Transverse colon (tissue), 4 donors: ENCODE measurements at regions not wholly inside any gene's neighbourhood (a gene's known extent, or its start where the extent isn't known, plus 50 kb on each side); places are given as distances from the start of the nearest gene placed in this dataset.

Experiments
- POLR2AphosphoS5 ChIP-seq, 3 donors: sonication (generic); formaldehyde crosslinking; IDR thresholded peaks; one replicate each; pipeline ENCODE4 v1.6.1; 2016; ENCODE audit warnings: antibody characterized with exemption in 3 of 3
- TF ChIP-seq, protein P1 (sequence below), 5 experiments: fragments of 200-600 bp in 3 of 5; fragments of 450-650 bp in 2 of 5; sonication (generic) in 3 of 5; IDR thresholded peaks; 1 replicate in 2 of 5; 2 replicates in 3 of 5; pipeline ENCODE4 v1.5.1; 2016 to 2017; ENCODE audit warnings: antibody characterized with exemption in 5 of 5, inconsistent platforms in 3 of 5, mild to moderate bottlenecking in 2 of 5, moderate library complexity in 1 of 5

- TF ChIP-seq, protein P1, sequence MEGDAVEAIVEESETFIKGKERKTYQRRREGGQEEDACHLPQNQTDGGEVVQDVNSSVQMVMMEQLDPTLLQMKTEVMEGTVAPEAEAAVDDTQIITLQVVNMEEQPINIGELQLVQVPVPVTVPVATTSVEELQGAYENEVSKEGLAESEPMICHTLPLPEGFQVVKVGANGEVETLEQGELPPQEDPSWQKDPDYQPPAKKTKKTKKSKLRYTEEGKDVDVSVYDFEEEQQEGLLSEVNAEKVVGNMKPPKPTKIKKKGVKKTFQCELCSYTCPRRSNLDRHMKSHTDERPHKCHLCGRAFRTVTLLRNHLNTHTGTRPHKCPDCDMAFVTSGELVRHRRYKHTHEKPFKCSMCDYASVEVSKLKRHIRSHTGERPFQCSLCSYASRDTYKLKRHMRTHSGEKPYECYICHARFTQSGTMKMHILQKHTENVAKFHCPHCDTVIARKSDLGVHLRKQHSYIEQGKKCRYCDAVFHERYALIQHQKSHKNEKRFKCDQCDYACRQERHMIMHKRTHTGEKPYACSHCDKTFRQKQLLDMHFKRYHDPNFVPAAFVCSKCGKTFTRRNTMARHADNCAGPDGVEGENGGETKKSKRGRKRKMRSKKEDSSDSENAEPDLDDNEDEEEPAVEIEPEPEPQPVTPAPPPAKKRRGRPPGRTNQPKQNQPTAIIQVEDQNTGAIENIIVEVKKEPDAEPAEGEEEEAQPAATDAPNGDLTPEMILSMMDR (IDR thresholded peaks at IDR 0.05): no peak
- TF ChIP-seq POLR2AphosphoS5 (IDR thresholded peaks at IDR 0.05): no peak
Measured at GRCh38 chr10:91144961-91145360, 75.5 kb upstream of the PCGF5 start.
